ENCODE measurements at regions not wholly inside any gene's neighbourhood (a gene's known extent, or its start where the extent isn't known, plus 50 kb on each side); places are given as distances from the start of the nearest gene placed in this dataset.

GRCh38 chr7:41792120-41792519 lies 89.2 kb upstream of the INHBA start:
- Histone ChIP-seq H3K27me3 (replicated peaks in 2 of 5; ENCODE audit: control insufficient read depth in 4 of 5, insufficient read depth in 5 of 5, low read length in 4 of 5) (no peaks in the 10 kb centered on the region), H3K36me3 (ENCODE audit: control insufficient read depth in 4 of 4, insufficient read depth in 4 of 4, low read length in 3 of 4) (no peaks in the 10 kb centered on the region), H3K4me3 (ENCODE audit: control insufficient read depth in 1 of 7, extremely low read depth in 1 of 7, insufficient read depth in 4 of 7, low read depth in 2 of 7, low read length in 6 of 7) (no peak overlapping the region), H3K4me1 (ENCODE audit: control extremely low read depth in 1 of 4, control insufficient read depth in 4 of 4, insufficient read depth in 4 of 4, low read length in 3 of 4) (peaks cover 0 to 16% (median 7%) of the 10 kb centered on the region in 4 experiments), H3K27ac (ENCODE audit: insufficient read depth in 1 of 2, low read depth in 1 of 2, low read length in 2 of 2, poor library complexity in 1 of 2, severe bottlenecking in 2 of 2) (no peak overlapping the region), H3K9me3 (ENCODE audit: control extremely low read depth in 1 of 5, control insufficient read depth in 4 of 5, insufficient read depth in 2 of 5, low read depth in 1 of 5, low read length in 4 of 5) (no peaks in the 10 kb centered on the region)
- DNase-seq, result no peak
- POLR2A ChIA-PET, result no interaction called here
- 100% methylated on average over 3 of the region's 5 CpGs for WGBS (ENCODE audit: insufficient coverage)
- CTCF ChIA-PET, result no interaction called here

- Histone ChIP-seq H3K4me3 (ENCODE audit: control insufficient read depth in 1 of 7, extremely low read depth in 1 of 7, insufficient read depth in 4 of 7, low read depth in 2 of 7, low read length in 6 of 7) (no peak overlapping the region), H3K36me3 (ENCODE audit: control insufficient read depth in 4 of 4, insufficient read depth in 4 of 4, low read length in 3 of 4) (no peaks in the 10 kb centered on the region), H3K27ac (ENCODE audit: insufficient read depth in 1 of 2, low read depth in 1 of 2, low read length in 2 of 2, poor library complexity in 1 of 2, severe bottlenecking in 2 of 2) (no peak overlapping the region), H3K4me1 (ENCODE audit: control extremely low read depth in 1 of 4, control insufficient read depth in 4 of 4, insufficient read depth in 4 of 4, low read length in 3 of 4) (peaks cover 0 to 7% (median 3%) of the 10 kb centered on the region in 4 experiments), H3K27me3 (replicated peaks in 2 of 5; ENCODE audit: control insufficient read depth in 4 of 5, insufficient read depth in 5 of 5, low read length in 4 of 5) (no peaks in the 10 kb centered on the region), H3K9me3 (ENCODE audit: control extremely low read depth in 1 of 5, control insufficient read depth in 4 of 5, insufficient read depth in 2 of 5, low read depth in 1 of 5, low read length in 4 of 5) (peaks cover 0 to 2% (median 0%) of the 10 kb centered on the region in 5 experiments)
- POLR2A ChIA-PET, result no interaction called here
- DNase-seq, result no peak
- WGBS (ENCODE audit: insufficient coverage), result 100% methylated on average over 2 of the region's 3 CpGs
- CTCF ChIA-PET, result interaction anchor here (0.6 kb wide), 1 partner anchor 1445 kb away, joined by 4 read pairs; no protein-coding TSS in a partner anchor
These were observed 85.7 kb upstream of the INHBA start for GRCh38 chr7:41788556-41788955.

DNA sequence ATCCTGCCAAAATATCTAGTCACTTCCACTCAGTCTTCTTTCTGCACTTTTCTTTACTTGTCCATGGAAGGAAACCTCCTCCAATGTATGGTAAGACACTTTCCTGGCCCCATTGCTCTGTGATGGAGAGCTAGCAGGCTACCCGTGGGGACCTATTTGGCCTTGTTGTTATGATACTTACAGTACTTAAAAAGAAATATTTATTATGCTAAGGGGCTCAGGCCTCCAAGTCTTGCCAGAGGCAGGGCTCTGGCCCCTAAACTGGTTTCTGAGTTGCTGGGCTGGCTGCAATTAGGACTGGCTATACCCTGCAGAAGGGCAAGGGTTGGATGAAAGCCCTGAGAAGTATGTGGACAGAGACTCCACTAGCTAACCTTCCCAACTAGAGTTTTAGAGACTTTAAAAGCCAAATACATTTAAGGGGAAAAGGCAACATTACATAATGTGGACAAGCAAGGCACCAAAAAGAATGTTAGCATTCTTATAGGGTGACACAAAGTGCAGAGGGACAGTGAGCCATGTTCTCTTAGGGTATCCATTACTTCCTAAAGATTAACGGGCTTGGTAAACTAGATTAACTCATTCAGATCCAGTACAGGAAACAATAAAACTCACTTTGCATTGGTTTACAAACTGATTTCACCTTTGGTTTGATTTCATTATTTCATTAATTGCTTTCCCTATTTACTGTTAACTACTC lies 84.9 kb upstream of the INHBA start:
- Histone ChIP-seq H3K4me3 (ENCODE audit: control insufficient read depth in 1 of 7, extremely low read depth in 1 of 7, insufficient read depth in 4 of 7, low read depth in 2 of 7, low read length in 6 of 7) (no peak overlapping the region), H3K9me3 (ENCODE audit: control extremely low read depth in 1 of 5, control insufficient read depth in 4 of 5, insufficient read depth in 2 of 5, low read depth in 1 of 5, low read length in 4 of 5) (peaks cover 0 to 2% (median 0%) of the 10 kb centered on the region in 5 experiments), H3K27ac (ENCODE audit: insufficient read depth in 1 of 2, low read depth in 1 of 2, low read length in 2 of 2, poor library complexity in 1 of 2, severe bottlenecking in 2 of 2) (no peak overlapping the region), H3K27me3 (replicated peaks in 2 of 5; ENCODE audit: control insufficient read depth in 4 of 5, insufficient read depth in 5 of 5, low read length in 4 of 5) (no peaks in the 10 kb centered on the region), H3K36me3 (ENCODE audit: control insufficient read depth in 4 of 4, insufficient read depth in 4 of 4, low read length in 3 of 4) (no peaks in the 10 kb centered on the region), H3K4me1 (ENCODE audit: control extremely low read depth in 1 of 4, control insufficient read depth in 4 of 4, insufficient read depth in 4 of 4, low read length in 3 of 4) (peaks cover 0 to 7% (median 3%) of the 10 kb centered on the region in 4 experiments)
- CTCF ChIA-PET, result no interaction called here
- POLR2A ChIA-PET, result no interaction called here
- 62% methylated on average over 1 of the region's 2 CpGs for WGBS (ENCODE audit: insufficient coverage)
- DNase-seq, result no peak

DNA sequence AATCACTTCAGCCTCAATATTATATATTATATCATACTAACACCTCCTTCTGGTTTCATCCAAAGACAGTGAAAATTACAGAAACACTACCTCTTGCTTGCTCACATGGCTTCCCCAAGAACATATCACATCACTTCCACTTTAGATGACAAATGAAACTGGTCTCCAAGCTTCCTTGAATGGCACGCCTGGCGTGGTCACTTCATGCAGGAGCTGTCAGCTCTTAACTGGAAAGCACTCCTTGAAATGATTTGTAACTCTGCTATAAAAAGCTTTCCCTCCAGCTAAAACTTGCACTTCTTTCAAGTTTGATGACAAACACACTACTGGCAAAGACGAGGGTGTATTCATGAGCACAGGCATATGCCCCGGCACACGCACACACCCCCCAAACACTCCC lies 84.1 kb upstream of the INHBA start:
- peak in 2 of 3 donors; percentile 17 to 28 for DNase-seq
- Histone ChIP-seq H3K4me3 (ENCODE audit: control insufficient read depth in 1 of 7, extremely low read depth in 1 of 7, insufficient read depth in 4 of 7, low read depth in 2 of 7, low read length in 6 of 7) (no peak overlapping the region), H3K4me1 (ENCODE audit: control extremely low read depth in 1 of 4, control insufficient read depth in 4 of 4, insufficient read depth in 4 of 4, low read length in 3 of 4) (peaks cover 0 to 7% (median 3%) of the 10 kb centered on the region in 4 experiments), H3K27ac (ENCODE audit: insufficient read depth in 1 of 2, low read depth in 1 of 2, low read length in 2 of 2, poor library complexity in 1 of 2, severe bottlenecking in 2 of 2) (no peak overlapping the region), H3K36me3 (ENCODE audit: control insufficient read depth in 4 of 4, insufficient read depth in 4 of 4, low read length in 3 of 4) (no peaks in the 10 kb centered on the region), H3K27me3 (replicated peaks in 2 of 5; ENCODE audit: control insufficient read depth in 4 of 5, insufficient read depth in 5 of 5, low read length in 4 of 5) (no peaks in the 10 kb centered on the region), H3K9me3 (ENCODE audit: control extremely low read depth in 1 of 5, control insufficient read depth in 4 of 5, insufficient read depth in 2 of 5, low read depth in 1 of 5, low read length in 4 of 5) (peaks cover 0 to 2% (median 0%) of the 10 kb centered on the region in 5 experiments)
- CTCF ChIA-PET, result interaction anchor here (2.1 kb wide), 1 partner anchor 10 kb away, joined by 5 read pairs; no protein-coding TSS in a partner anchor
- 65% methylated on average over 4 of the region's 5 CpGs for WGBS (ENCODE audit: insufficient coverage)
- POLR2A ChIA-PET, result no interaction called here

DNA sequence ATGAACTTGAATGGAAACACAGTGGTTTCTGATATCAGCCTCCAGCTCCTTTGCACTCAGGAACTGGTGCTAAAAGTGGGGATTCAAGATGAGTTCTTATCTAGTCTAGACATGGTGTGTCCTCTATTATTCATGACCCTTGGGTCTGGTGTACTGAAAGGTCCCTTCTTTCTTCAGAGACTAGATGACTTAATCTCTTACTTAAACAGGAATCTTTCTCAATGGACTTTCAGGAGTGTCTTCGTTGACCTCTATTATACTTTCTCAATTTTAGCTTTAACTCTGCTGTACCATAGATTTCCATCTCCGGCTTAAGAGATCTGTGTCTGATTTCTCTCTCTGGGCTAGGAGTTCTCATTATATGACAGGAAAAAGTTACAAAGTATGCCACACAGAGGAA lies 83.5 kb upstream of the INHBA start:
- H3K36me3 ChIP-seq (ENCODE audit: control insufficient read depth in 4 of 4, insufficient read depth in 4 of 4, low read length in 3 of 4), result no peaks in the 10 kb centered on the region
- no peak overlapping the region for H3K4me3 ChIP-seq (ENCODE audit: control insufficient read depth in 1 of 7, extremely low read depth in 1 of 7, insufficient read depth in 4 of 7, low read depth in 2 of 7, low read length in 6 of 7)
- DNase-seq, result no peak
- H3K4me1 ChIP-seq (ENCODE audit: control extremely low read depth in 1 of 4, control insufficient read depth in 4 of 4, insufficient read depth in 4 of 4, low read length in 3 of 4), result peaks cover 0 to 7% (median 3%) of the 10 kb centered on the region in 4 experiments
- 100% methylated on average over 1 of the region's 2 CpGs for WGBS (ENCODE audit: insufficient coverage)
- H3K9me3 ChIP-seq (ENCODE audit: control extremely low read depth in 1 of 5, control insufficient read depth in 4 of 5, insufficient read depth in 2 of 5, low read depth in 1 of 5, low read length in 4 of 5), result peaks cover 0 to 2% (median 0%) of the 10 kb centered on the region in 5 experiments
- ChIA-PET CTCF (interaction anchor here (2.1 kb wide), 1 partner anchor 10 kb away, joined by 5 read pairs; no protein-coding TSS in a partner anchor), POLR2A (no interaction called here)
- H3K27ac ChIP-seq (ENCODE audit: insufficient read depth in 1 of 2, low read depth in 1 of 2, low read length in 2 of 2, poor library complexity in 1 of 2, severe bottlenecking in 2 of 2), result no peak overlapping the region
- H3K27me3 ChIP-seq (replicated peaks in 2 of 5; ENCODE audit: control insufficient read depth in 4 of 5, insufficient read depth in 5 of 5, low read length in 4 of 5), result no peaks in the 10 kb centered on the region

DNA sequence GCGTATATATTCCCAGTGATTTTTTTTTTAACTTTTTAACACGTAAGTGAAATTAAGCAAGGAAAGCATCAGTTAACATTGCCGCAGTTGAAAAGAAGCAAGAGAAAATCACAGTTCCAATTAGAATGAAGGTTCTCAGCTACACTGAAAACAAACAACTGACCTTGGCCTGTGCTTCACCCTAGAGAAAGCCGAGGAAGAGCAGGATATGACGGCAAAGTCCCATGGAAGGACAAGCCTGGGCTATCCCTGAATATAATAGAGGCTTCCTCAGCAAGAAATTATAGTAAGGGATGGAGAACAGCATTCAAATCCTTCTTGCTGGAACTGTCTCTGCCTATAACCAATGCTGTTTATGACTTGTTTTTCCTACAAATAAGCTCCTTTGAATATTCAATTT lies 83.0 kb upstream of the INHBA start:
- 100% methylated on average over 5 of the region's 5 CpGs for WGBS (ENCODE audit: insufficient coverage)
- H3K4me1 ChIP-seq (ENCODE audit: control extremely low read depth in 1 of 4, control insufficient read depth in 4 of 4, insufficient read depth in 4 of 4, low read length in 3 of 4), result peaks cover 0 to 7% (median 3%) of the 10 kb centered on the region in 4 experiments
- H3K27me3 ChIP-seq (replicated peaks in 2 of 5; ENCODE audit: control insufficient read depth in 4 of 5, insufficient read depth in 5 of 5, low read length in 4 of 5), result no peaks in the 10 kb centered on the region
- no peak overlapping the region for H3K27ac ChIP-seq (ENCODE audit: insufficient read depth in 1 of 2, low read depth in 1 of 2, low read length in 2 of 2, poor library complexity in 1 of 2, severe bottlenecking in 2 of 2)
- ChIA-PET POLR2A (no interaction called here), CTCF (interaction anchor here (2.1 kb wide), 1 partner anchor 9 kb away, joined by 5 read pairs; no protein-coding TSS in a partner anchor)
- no peak for DNase-seq
- no peaks in the 10 kb centered on the region for H3K36me3 ChIP-seq (ENCODE audit: control insufficient read depth in 4 of 4, insufficient read depth in 4 of 4, low read length in 3 of 4)
- H3K4me3 ChIP-seq (ENCODE audit: control insufficient read depth in 1 of 7, extremely low read depth in 1 of 7, insufficient read depth in 4 of 7, low read depth in 2 of 7, low read length in 6 of 7), result no peak overlapping the region
- H3K9me3 ChIP-seq (ENCODE audit: control extremely low read depth in 1 of 5, control insufficient read depth in 4 of 5, insufficient read depth in 2 of 5, low read depth in 1 of 5, low read length in 4 of 5), result peaks cover 0 to 2% (median 0%) of the 10 kb centered on the region in 5 experiments

- Histone ChIP-seq H3K4me3 (ENCODE audit: control insufficient read depth in 1 of 7, extremely low read depth in 1 of 7, insufficient read depth in 4 of 7, low read depth in 2 of 7, low read length in 6 of 7) (no peak overlapping the region), H3K36me3 (ENCODE audit: control insufficient read depth in 4 of 4, insufficient read depth in 4 of 4, low read length in 3 of 4) (no peaks in the 10 kb centered on the region), H3K27me3 (replicated peaks in 2 of 5; ENCODE audit: control insufficient read depth in 4 of 5, insufficient read depth in 5 of 5, low read length in 4 of 5) (no peaks in the 10 kb centered on the region), H3K4me1 (ENCODE audit: control extremely low read depth in 1 of 4, control insufficient read depth in 4 of 4, insufficient read depth in 4 of 4, low read length in 3 of 4) (peaks cover 0 to 12% (median 3%) of the 10 kb centered on the region in 4 experiments), H3K9me3 (ENCODE audit: control extremely low read depth in 1 of 5, control insufficient read depth in 4 of 5, insufficient read depth in 2 of 5, low read depth in 1 of 5, low read length in 4 of 5) (peaks cover 0 to 2% (median 0%) of the 10 kb centered on the region in 5 experiments), H3K27ac (ENCODE audit: insufficient read depth in 1 of 2, low read depth in 1 of 2, low read length in 2 of 2, poor library complexity in 1 of 2, severe bottlenecking in 2 of 2) (no peak overlapping the region)
- POLR2A ChIA-PET, result no interaction called here
- no peak for DNase-seq
- CTCF ChIA-PET, result interaction anchor here (2.1 kb wide), 1 partner anchor 9 kb away, joined by 5 read pairs; no protein-coding TSS in a partner anchor
These were observed 82.4 kb upstream of the INHBA start for GRCh38 chr7:41785265-41785664.

Data from common myeloid progenitor, CD34-positive (primary cell).